Adrenal gland (tissue), 9 donors: ENCODE measurements at regions not wholly inside any gene's neighbourhood (a gene's known extent, or its start where the extent isn't known, plus 50 kb on each side); places are given as distances from the start of the nearest gene placed in this dataset.

Experiments
- DNase-seq, 7 donors: peaks; one replicate each; pipeline ENCODE4 v3.0.0-alpha.2; 2019 to 2020
- H3K27ac ChIP-seq, 5 donors: fragments of 200-600 bp; sonication (generic) in 4 of 5; 1 replicate in 3 of 5; 2 replicates in 2 of 5; pipeline versions ENCODE4 v1.5.1 to v1.8.0; 2016 to 2020; ENCODE audit warnings: mild to moderate bottlenecking in 1 of 5
- H3K27me3 ChIP-seq: fragments of 200-600 bp; 2 replicates; pipeline ENCODE4 v1.8.0; 2021
- H3K36me3 ChIP-seq, 2 donors: fragments of 200-600 bp; replicated peaks in 1 of 2; 1 replicate in 1 of 2; 2 replicates in 1 of 2; pipeline versions ENCODE4 v1.5.1 to v1.8.0; 2018 to 2022
- H3K4me1 ChIP-seq, 2 donors: fragments of 200-600 bp; replicated peaks in 1 of 2; 1 replicate in 1 of 2; 2 replicates in 1 of 2; pipeline versions ENCODE4 v1.5.1 to v1.8.0; 2018 to 2021
- H3K4me3 ChIP-seq, 4 donors: fragments of 200-600 bp; sonication (generic) in 3 of 4; one replicate each; pipeline ENCODE4 v1.5.1; 2016 to 2018
- H3K9me3 ChIP-seq, 3 donors: fragments of 200-600 bp; sonication (generic) in 1 of 3; replicated peaks in 1 of 3; 1 replicate in 2 of 3; 2 replicates in 1 of 3; pipeline versions ENCODE4 v1.5.1 to v1.8.0; 2016 to 2021
- CTCF ChIP-seq, 6 experiments: fragments of 450-650 bp in 4 of 6; fragments of 200-600 bp in 2 of 6; sonication (generic) in 1 of 6; IDR thresholded peaks; 1 replicate in 5 of 6; 2 replicates in 1 of 6; pipeline versions ENCODE4 v1.5.1 to v1.8.0; 2016 to 2021; ENCODE audit warnings: antibody characterized with exemption in 6 of 6, mild to moderate bottlenecking in 2 of 6, moderate library complexity in 1 of 6
- POLR2A ChIP-seq, 2 donors: fragments of 450-650 bp; IDR thresholded peaks; one replicate each; pipeline ENCODE4 v1.6.1; 2017; ENCODE audit warnings: antibody characterized with exemption in 2 of 2, mild to moderate bottlenecking in 2 of 2, moderate library complexity in 1 of 2
- WGBS, 4 donors: extraction: QIAGEN DNeasy Blood & Tissue Kit in 2 of 4; methylation state at CpG; one replicate each; pipeline versions ENCODE4 v1.1.5 to v1.1.7; 2013 to 2017; 5-methylcytosine and 5-hydroxymethylcytosine counted together
- intact Hi-C, 2 donors: fragments of 100-400 bp; cut with DNase I; formaldehyde crosslinking; loops; one replicate each; pipeline versions ENCODE4 v1.14.1 to v1.15.0; 2022 to 2023
- donor health status: healthy with polysubstance abuse.
- donor health status: Bipolar disorder and iron deficiency.
- donor health status: DM: yes; HTN: yes; CAD: no.
- donor health status: DM: no; HTN: no; CAD: no.
- donor health status: DM: no; HTN: no; CAD: no.

DNA sequence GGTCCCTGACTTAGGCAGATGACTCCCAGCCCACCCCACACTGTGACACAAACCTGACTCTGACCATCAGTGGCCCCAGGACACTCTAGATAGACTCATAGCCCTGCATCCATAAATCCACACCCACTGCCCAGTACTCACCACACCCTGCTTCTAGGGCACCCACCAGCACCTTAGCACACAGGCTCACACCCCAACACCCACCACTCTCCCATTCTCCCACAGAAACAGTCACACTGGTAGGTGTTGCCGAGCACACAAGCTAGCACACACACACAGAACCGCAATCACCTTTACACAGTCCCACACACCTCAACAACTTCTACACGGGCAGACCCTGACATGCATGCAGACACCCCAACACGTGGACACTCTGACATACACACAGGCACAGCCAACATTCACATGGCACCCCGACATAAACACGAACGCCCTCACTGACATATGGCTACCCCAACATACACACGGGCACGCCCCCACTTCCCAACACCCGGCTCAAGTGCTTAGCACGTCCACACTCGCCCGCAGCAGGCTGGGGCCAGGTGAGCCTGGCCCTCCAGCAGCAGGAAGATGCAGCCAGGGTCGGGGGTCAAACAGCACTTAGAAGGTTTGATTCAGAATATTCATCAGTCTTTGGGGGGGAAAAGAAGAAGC lies 105.5 kb upstream of the TARDBP start:
- H3K36me3 ChIP-seq, result no peaks in the 10 kb centered on the region

DNA sequence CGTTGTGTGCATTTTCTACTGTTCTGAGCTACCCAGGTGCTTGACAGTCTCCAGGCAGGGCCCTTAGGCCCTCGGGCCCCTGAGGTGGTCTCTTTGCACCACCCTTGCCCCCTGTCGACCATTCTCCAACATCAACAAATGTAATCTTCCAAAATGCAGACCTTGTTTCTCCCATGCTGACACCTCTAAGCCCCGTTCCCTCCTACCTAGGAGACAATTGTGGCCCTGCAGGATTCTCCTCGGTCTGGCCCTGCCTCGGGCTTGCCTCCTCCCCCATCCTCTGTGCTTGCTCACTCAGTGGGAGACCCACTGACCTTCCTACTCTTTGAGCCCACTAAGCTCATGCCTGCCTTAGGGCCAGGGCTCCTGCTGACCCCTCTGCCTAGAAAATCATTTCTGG lies 104.2 kb upstream of the TARDBP start:
- 62 to 73% (median 69%) methylated on average over 5 to 6 of the region's 6 CpGs for WGBS, 4 donors
- Histone ChIP-seq H3K4me1 (no peaks in the 10 kb centered on the region), H3K4me3 (no peak overlapping the region), H3K9me3 (no peaks in the 10 kb centered on the region), H3K27me3 (no peaks in the 10 kb centered on the region), H3K27ac (no peak overlapping the region), H3K36me3 (no peaks in the 10 kb centered on the region)
- intact Hi-C loops, result no loop called here
- DNase-seq, result no peak
- TF ChIP-seq POLR2A (IDR thresholded peaks at IDR 0.05), result no peak
- no peak for TF ChIP-seq CTCF (IDR thresholded peaks at IDR 0.05)

More for the DNA sequence above, 105.5 kb upstream of the TARDBP start:
- H3K27ac ChIP-seq, result no peak overlapping the region
- no peak overlapping the region for H3K4me3 ChIP-seq
- H3K4me1 ChIP-seq, result no peaks in the 10 kb centered on the region
- H3K9me3 ChIP-seq, result no peaks in the 10 kb centered on the region
- H3K27me3 ChIP-seq, result no peaks in the 10 kb centered on the region
- DNase-seq, result no peak
- intact Hi-C loops, result no loop called here
- 73 to 77% (median 77%) methylated on average over 13 to 14 of the region's 14 CpGs for WGBS, 4 donors
- no peak for TF ChIP-seq POLR2A (IDR thresholded peaks at IDR 0.05)
- TF ChIP-seq CTCF (IDR thresholded peaks at IDR 0.05), result no peak

- Histone ChIP-seq H3K36me3 (no peaks in the 10 kb centered on the region), H3K27ac (no peak overlapping the region), H3K4me1 (no peaks in the 10 kb centered on the region), H3K4me3 (no peak overlapping the region), H3K9me3 (no peaks in the 10 kb centered on the region), H3K27me3 (no peaks in the 10 kb centered on the region)
- intact Hi-C loops, result no loop called here
- 49 to 66% (median 53%) methylated on average over 10 to 22 of the region's 22 CpGs for WGBS, 4 donors
- TF ChIP-seq POLR2A (IDR thresholded peaks at IDR 0.05), result no peak
- TF ChIP-seq CTCF (IDR thresholded peaks at IDR 0.05), result peak in 5 of 6 experiments; percentile 7 to 42 (median 19)
- peak; percentile 31 to 66 (median 44) for DNase-seq
Measured at GRCh38 chr1:10909697-10910680, 102.5 kb upstream of the TARDBP start.

DNA sequence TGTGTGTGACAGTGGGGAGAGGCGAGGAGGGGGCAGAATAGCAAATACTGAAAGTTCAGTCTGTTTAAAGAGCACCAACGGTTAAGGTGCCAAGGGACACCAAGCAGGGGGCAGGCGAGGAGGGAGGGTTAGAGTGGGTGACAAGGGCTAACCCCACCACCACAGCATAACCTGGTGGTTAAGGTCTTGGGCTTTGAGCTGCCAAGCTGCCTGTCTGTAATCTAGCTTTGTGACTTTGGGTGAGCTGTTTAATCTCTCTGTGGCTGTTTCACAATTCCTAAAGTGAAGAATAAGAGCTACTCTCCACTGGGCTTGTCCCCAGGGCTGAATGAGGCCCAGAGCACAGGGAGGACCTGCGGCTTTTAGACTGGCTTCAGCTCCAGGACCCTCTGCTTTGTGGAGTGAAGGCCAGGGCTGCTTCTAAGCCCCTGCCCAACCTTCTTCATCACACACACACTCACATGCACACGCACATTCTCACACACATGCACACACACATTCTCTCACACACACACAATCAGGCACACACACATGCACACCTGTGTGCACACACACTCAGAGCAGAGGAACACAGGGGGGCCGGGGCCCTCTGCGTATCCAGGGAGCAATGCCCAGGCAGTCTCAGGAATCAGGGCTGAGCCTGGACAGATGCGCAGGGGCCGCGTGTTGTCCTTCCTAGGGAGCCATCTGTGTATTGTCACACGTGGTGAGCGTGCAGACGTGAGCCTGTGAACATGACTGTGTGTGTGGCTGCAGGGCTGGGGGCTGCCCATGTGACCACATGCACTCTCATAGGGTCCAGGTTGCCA lies 101.6 kb upstream of the TARDBP start:
- peak in 1 of 7 donors; percentile 80 for DNase-seq
- WGBS, 4 donors, result 73 to 86% (median 82%) methylated on average over 11 to 13 of the region's 13 CpGs
- TF ChIP-seq POLR2A (IDR thresholded peaks at IDR 0.05), result no peak
- TF ChIP-seq CTCF (IDR thresholded peaks at IDR 0.05), result no peak
- H3K27ac ChIP-seq, result no peak overlapping the region
- no peak overlapping the region for H3K4me3 ChIP-seq
- no peaks in the 10 kb centered on the region for H3K36me3 ChIP-seq
- H3K9me3 ChIP-seq, result no peaks in the 10 kb centered on the region
- no peaks in the 10 kb centered on the region for H3K27me3 ChIP-seq
- intact Hi-C loops, result no loop called here
- no peaks in the 10 kb centered on the region for H3K4me1 ChIP-seq
